ENCODE measurements at regions not wholly inside any gene's neighbourhood (a gene's known extent, or its start where the extent isn't known, plus 50 kb on each side); places are given as distances from the start of the nearest gene placed in this dataset.
A peak's percentile ranks its signal among the peaks of the same experiment; 100 is the strongest.

DNA sequence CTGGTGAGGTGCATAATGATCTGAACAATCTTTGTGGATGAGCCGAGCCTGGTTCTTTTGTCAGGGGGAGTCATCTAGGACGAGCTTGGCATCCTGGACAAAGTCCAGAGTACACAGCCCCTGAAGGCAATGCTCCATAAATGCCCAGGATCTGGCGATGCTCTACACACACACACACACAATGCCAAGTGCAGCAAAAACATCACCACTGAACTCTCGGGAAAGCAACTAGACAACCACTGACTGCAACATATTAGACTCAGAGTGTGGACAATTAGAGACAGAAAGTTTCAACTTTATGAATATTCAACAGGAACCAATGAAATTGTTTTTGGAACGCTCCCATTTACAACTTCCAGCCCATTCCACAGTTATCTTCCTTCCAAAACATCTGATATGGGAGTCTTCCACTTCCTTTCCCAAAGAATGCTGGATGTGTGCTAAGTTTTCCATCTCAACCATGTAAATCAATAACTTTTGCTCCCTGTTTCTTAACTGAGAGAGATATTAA is 227.6 kb upstream of the ANKRD55 start:
- no peak for DNase-seq (ENCODE audit: low spot score)

DNA sequence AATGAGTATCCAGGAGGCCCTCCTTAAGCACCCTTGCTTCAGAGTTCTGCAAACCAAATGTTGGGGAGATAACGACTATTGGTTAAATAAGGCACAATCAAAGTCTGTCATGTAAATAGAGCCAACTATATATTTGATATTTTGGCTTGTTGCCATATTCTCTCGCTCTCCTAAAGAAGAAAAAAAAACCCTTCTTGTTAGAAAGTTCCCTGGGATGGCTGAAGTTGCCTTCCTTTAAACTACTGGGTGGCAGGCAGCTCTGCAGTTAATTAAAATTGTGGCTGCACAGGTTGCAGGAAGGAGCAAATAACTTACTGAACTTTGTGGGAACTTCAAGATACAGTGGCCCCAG is 227.0 kb upstream of the ANKRD55 start:
- no peak for DNase-seq (ENCODE audit: low spot score)

DNA sequence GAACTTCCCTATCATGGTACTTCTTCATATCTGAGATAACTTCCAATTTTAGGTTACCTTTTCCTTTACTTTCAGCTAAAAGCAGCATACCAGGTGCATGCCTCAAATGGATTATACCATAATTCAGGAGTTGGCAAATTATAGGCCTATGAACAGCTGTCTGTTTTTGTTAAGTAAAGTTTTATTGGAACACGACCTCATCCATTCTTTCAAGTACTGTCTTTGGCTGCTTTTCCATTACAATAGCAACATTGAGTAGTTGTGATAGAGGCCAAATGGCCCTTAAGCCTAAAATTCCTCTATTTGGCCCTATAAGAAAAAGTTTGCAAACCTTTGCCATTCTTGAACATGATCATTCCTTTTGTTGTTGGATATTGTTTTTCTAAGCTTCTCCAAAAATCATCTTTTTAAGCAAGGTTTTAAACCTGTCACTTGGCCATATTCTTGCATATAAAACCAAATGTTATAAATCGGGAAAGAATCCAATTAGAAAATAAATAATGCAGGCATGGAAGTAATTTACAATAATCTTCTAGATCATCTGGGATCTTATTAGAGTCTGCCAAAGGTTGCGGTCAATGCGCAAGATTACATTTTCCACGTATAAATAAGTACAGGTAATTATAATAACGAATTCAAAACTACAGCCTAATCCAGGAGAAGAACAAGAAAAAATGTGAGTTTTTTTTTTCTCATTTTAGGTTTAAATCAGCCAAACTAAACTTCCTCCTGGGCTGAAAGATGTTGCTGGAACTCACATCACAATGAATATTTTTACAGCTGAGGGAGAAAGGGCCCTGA is 226.5 kb upstream of the ANKRD55 start:
- no peak for DNase-seq (ENCODE audit: low spot score)

DNA sequence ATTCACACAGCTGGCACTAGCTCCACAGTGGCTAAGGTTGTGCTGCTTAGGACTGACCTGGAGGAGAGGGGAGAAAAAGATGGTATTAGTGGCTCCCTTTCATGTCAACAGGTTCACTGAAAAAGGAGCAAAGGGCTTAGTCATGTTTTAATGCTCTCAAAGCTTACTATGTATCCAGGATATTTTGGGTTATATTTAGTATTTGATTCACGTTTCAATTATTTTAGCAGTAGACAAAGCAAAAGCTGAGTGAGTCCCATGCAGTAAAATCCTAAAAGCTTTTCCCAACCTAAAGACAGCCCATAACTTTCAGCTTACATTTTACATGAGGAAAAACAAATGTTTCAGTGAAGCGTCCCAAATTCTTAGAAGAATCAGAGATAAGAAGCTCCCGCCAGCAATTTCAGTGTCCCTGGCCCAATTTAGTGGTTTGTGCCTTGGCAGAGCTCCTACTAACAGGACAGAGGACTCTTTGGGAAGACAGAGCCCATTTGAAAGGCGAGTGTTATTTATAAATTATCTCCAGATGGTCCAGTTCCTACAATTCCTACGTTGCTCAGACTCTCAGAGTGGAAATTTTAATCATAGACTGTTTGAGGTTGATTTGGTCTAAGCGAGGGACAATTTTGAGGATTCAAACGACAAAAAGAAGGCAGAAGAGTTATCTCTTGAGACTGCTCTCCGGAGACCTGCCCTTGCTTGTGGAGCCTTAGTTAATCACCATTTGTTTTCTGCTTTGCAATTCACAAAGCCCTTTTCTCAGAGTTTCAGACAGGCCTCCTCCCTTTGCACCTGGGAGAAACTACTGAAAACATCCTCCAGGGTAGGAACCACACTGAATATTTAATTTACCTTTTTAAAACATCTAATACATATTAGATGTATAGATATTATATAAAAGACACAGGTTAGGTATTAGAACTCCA is 225.0 kb upstream of the ANKRD55 start:
- no peak for DNase-seq (ENCODE audit: low spot score)

DNA sequence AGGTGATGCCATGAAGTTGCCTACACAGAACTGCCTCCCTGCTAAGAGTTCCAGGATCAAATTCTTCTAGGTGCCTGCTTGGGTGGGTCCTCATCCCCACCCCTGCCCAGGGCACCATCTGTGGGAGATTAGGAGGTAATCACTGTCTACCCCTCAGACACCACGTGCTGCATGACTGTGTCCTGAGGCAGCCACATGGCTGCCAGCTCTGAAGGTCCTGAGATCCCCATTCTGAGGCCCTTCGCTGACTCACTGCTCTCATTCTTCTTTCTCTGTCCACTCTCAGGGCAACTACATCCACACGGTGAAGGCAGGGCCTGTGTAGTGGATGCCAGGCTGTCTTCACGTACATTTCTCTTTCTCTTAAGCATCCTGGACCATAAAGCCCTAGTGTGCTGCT is 222.9 kb upstream of the ANKRD55 start:
- no peak for DNase-seq (ENCODE audit: low spot score)

DNA sequence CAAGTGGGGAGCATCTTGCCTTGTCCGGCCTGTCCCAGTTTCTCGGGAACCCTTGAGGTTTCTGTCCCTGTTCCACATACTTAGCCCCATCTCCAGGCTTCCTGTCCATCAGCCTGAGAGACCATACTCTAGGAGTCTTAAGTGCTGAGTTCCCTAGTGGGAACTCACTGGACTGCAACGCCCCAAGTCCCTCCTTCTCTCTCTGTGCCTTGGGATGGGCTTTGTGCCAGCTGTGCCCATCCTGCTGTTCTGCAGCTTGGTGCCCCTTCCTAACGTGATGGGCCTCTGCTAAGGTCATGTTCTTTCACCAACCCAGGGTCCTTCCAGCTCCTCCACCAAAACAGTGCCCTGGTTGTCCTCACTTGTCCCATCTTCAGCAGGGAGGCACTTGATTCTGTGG is 222.3 kb upstream of the ANKRD55 start:
- no peak for DNase-seq (ENCODE audit: low spot score)

DNA sequence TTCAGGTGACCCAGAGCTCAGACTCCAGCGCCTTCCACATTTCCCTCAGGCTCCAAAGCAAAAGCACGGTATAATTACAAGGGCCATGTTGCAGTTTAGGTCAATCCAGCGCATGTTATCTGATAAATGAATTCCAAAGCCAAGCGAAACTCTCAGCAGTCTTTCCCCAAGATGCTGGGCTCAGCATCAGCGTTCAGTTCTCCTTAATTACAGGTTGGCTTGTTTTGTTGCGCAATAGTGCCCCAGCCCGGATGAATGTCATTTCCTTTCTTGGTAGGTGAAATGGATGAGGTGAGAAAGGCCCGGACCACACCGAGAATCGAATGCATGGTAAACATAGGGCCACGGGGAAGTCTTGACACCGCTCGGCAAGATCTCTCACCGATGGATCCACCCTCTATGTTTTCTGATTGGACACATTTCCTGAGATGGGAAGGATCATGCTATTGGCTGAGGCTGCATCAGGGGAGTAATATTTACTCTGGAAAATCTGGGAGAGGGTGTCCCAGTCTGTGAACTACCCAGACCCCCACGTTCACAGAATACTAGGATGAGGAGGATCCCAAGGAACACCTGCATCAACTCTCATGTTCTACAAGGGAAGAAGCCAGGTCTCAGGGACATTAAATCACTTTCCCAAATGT is 221.2 kb upstream of the ANKRD55 start:
- DNase-seq (ENCODE audit: low spot score), result no peak

DNA sequence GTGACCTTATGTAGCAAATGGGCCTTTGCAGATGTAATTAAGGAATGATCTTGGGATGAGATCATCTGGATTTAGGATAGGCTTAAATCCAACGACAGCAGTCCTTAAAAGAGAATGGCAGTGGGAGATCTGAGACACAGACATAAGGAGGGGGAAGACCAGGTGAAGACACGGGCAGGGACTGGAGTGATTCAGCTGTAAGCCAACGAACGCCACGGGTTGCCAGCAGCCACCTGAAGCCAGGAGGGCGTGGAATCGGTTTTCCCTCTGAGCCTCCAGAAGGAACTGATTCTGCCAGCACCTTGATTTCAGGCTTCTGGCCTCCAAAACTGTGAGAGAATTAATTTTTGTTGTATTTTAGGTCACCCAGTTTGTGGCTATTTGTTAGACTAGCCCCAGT is 218.6 kb upstream of the ANKRD55 start:
- no peak for DNase-seq (ENCODE audit: low spot score)

DNA sequence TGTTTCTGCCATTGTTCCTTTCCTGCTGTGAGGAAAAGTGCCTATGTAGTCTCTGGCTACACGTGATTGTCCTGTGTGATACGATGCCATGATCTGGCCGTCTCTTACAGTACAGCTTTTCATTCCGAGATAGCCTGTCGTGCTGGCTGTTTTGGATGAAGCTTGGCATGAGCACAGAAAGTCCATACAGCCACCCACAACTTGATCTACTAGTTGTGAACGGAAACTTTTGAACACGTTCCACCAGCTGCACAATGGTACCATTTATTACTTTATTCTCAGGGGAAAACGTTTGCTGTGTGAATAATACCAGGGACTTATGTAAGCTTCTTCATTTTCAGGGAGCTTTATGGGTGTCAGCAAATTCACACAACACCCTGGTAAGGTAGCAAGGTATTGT is 217.6 kb upstream of the ANKRD55 start:
- DNase-seq (ENCODE audit: low spot score), result no peak

DNA sequence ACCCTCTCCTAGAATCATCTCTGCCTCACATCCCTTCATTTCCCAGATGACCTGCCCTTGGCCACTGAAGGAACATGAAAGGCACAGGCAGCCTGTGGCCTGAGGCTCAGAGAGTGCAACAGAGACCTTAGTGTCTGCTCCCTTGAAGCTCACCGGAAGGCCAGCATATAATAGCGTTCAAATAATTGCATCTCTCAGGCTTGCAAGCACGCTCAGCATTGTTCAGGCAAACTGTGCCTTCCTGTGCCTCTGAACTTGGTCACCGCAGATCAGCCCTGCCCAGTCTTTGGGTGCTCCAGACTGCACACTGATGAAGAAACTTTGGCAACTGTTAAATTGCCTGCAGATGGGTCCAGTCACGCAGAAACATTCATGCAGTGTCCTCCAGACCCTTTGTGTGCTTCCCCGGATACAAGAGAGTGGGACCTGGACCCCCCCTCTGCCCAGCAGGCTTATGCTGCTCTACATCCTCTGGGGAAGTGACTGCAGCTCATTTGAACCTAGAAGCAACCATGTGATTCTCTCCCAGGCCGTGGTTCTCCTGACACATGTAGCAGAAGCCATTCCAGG is 216.0 kb upstream of the ANKRD55 start:
- no peak for DNase-seq (ENCODE audit: low spot score)

DNA sequence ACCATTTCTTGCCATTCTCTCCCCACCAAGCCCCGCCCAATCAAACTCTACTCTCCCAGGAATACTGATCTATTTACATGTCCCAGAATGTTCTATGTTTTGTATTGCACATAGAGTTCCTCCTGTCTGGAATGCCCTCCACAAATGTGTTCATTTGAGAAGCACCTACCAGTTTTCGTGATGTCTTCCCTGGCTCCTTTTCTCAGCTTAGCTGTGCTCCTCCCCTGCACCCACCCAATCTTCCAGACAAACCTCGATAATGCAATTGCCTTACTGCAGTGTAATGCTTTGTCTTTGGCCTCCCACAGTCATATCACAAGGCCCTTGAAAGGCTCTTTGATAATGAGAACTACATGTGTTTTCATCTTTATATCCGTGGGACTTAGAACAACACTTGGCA is 214.5 kb upstream of the ANKRD55 start:
- DNase-seq (ENCODE audit: low spot score), result no peak

DNA sequence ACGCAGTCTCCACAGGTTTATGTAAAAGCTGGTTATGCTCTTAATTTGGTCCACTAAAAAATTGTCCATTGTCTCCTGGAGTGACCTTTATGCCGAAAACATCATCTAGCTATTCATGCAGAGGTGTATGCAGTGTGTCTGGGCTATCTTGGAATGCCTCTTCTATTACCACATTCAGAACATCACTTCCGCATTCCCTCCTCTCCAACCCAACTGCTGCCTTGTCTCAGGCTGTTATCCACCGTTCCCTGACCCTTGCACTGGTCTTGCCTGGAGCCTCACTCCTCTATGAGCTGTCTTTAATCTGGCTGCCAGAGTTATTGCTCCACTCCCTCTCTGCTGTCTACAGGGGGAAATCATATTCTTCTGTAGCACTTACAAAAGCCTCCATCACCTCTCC is 214.1 kb upstream of the ANKRD55 start:
- no peak for DNase-seq (ENCODE audit: low spot score)

DNA sequence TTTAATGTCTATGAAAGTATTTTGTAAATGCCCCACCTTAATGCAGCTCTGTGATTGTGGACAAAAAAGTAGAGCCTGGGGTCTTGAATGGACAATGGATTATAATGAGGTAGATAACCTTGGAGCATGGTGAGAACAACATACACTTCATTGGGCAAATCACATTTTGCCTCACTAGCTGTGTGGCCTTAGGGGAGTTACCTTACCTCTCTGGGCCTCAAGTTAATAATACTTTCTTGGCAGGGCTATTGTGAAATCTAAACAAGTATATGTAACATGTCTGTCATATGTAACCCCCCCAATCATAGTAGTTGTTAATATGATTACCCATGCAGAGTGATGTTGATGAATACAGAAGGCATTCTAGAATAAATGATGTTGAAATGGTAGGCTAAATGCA is 213.6 kb upstream of the ANKRD55 start:
- DNase-seq (ENCODE audit: low spot score), result no peak

DNA sequence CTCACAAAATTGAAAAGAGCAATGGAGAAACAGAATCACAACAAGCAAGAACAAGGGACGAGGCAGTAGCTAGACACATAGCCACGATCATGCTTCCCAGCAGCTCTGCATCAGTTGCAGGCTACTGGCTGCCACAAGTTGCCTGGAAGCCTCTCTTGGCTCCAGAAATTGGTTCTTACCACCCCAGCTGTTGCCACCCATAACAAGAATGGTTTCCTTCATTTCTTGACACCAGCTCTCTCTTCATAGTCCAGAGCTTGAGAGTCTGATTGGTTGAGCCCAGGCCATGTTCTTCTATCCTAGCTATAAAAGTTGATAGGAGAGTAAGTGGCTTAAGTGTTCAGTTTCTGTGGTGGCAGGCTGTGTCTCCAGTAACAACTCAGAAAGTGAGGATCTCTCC is 210.7 kb upstream of the ANKRD55 start:
- DNase-seq (ENCODE audit: low spot score), result no peak

DNA sequence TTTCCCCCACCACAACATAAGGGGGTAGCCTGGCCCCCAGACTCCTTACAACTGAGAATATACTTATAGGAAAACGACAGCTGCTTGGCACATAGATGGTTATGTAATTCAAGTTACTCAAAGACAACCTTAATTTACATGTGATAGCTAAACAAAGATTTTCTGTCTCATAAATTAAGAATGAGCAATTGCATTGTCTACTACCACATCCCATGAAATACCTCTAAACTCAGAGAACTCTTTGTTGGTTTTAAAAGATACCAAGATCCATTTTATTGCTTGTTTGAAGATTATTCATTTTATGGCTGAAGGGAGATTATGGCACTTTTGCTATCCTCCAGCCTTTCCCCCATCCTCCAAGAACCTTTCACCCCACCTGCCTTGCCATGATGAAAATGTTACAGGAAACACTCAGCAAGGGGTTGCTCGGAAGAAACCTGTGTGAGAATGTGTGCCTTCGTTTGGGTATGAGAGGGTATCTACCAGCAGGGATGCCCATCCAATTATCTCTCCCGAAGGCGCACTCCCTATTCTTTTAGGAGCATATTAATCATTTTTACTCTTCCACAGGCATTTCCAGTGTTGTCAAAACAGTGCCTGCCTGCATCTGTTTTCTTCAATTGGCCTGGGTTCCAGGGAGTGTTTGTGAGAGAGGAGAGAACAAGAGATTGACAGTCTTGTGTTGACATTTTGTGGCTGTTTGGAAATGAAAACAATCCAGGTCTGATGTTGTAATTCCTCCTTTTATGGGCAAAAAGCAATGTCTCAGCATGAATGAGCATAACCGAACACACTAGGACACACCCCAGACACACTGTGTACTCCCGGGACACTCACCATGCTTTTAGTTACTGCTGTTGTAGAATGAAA is 208.0 kb upstream of the ANKRD55 start:
- DNase-seq (ENCODE audit: low spot score), result peak; percentile 92

DNA sequence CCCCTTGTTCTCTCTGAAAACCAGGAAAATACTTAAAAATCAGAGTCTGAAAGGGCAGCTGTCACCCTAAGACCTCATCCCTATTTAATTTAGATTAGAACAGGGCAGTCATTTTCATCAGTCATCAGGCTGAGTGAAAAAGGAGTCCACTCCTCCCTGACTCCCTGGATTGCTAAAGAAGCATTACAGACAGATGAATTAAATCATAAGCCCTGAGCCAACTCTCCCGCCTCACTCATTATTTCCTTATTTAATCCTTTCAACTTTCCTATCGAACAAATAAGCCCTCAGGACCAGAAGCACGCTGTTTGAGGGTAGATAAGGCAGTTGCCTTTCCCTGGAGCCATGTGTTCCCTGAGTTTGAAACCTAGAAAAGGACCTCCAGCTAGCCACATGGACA is 201.9 kb upstream of the ANKRD55 start:
- DNase-seq (ENCODE audit: low spot score), result no peak

DNA sequence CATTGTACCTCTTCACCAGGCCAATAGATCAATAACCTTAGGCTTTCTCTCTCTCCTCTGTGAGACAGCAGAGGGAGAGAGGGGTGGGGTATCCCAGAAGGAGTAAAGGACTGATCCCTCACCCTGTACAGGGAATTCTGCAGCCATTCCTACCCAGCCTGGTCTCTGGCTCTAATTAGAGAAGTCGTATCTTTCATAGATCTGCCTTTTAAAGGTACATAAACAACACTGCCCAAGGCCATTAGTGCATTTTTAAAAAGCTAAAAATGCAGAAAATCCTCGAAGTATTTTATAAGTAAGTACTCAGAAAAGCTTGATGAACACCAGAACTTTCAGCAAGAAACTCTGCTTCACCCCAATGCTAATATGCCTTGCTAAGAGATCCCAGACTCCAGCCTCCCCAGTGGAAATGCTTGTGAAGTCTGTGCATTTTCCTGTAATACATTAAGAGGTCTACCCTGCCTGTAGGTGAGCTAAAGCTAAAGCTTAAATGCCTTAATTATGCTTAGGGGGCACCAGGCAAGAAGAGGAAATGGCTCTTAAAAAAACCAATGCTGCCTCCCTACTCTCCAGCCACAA is 200.0 kb upstream of the ANKRD55 start:
- no peak for DNase-seq (ENCODE audit: low spot score)

DNA sequence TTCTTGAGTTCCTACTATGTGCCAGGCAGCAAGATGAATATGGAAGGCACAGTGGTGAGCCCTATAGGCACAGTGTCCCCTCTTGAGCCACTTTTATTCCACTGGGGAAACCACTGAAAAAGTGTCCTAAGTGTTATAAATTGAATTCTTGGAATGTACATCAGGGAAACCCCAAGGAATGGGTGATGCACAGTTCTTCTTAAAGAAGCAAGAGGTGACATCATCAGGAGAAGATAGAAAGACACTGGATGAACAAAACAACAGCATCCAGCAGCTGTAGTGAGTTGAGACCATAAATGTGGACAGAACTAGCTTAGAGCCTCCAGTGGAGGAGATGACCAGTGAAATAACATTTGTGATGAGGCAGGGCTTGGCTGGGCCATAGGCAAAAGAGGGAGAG is 199.2 kb upstream of the ANKRD55 start:
- DNase-seq (ENCODE audit: low spot score), result no peak

DNA sequence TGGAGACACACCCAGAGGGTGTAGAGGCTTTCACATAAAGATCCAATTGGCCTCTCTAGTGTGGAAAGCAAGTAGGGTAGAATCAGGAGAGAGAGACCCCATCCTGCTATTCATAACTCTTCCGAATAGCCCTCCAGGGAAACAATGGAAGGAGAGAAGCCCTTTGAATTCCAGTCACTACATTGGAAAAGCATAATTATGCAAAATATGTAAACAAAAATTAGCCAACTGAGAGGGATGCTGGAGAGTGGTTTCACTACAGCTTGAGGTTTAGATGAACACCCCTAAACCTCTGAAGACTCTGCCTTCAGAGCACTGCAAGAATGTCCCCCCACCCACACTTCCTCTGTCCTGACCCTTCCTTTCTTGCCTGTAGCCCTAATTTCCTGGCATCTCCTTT is 197.3 kb upstream of the ANKRD55 start:
- DNase-seq (ENCODE audit: low spot score), result no peak

DNA sequence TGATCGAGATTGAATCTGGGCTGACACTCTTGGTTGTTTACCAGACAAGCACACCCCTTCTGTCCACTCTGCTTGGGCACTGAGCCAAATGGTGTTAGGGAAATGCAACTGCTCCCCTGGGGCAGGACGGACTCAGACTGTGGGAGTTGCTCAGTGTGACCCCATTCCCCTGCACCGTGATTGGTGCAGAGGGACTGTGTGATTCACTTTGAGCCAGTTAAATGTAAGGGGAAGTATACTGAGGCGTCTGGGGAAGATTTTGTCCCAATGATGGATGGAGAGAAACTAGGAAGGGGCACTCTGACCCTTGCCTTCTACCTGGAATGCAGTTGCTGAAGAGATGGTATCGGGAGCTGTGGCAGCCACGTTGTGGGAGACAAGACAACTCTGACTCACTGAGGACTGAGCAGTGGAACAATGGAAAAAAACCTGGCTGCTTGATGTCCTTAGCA is 196.0 kb upstream of the ANKRD55 start:
- DNase-seq (ENCODE audit: low spot score), result no peak

DNA sequence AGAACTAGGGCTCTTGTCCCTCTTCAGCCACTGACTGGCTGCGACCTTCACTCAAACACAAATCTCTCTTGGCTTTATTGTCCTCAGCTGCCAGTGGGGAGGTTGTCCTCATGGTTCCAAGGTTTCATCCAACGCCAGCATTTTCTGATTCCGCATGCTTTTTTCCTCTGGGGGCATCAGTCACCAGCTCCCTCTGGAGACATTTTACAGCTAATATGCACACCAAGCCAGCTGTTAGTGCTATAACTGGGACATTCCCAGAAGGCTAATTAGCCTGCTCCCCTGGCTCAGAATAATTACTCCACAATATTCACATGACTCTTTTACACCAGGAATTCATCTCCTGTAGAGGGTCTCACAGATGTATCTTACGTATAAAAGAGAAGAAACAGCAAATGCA is 193.6 kb upstream of the ANKRD55 start:
- DNase-seq (ENCODE audit: low spot score), result no peak

Data from H4 (cell line).